8988T (cell line): ENCODE measurements at regions not wholly inside any gene's neighbourhood (a gene's known extent, or its start where the extent isn't known, plus 50 kb on each side); places are given as distances from the start of the nearest gene placed in this dataset.

Source experiments
- DNase-seq: peaks from one replicate; pipeline ENCODE4 v3.0.0; 2011

GRCh38 chr15:96687388-96688107 is 357.0 kb downstream of the NR2F2 start:
- DNase-seq = no peak

DNA sequence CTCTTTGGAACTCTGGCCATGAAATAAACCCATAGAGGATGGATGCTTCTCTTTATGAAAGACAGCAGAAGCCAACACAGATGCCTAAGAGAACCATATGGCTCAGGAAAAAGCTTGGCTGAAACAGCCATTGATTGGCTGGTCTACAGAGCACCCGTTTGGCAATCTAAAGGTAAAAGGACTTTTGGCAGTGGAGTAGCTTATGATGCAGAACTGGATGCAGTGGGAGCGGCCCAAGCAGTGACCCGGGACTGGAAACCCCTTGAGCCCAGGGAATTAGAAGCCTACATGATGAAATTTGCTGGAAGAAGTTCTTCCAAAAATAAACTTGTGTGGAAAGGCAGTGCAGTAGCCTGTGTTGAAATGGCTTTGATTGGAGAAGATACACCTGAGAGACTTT is 360.2 kb downstream of the NR2F2 start:
- no peak for DNase-seq

DNA sequence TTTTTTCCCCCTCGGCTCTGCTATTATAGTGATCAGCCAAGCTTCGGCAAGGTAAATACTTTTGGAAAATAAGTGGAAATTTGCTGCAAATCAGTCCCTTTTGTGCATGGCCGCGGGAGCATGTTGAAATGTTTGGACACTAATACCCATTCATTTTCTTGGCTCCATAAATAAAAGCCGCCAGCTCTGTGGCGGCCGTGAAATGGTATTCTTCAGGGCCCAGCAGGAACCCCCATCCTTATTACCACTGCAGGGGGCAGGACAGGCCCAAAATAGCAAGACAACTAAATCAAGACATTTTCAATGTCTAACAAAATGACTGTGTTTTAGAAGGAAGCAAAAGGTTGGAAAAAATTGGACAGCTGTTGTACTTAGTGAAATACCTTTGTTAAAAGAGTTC is 362.3 kb downstream of the NR2F2 start:
- no peak for DNase-seq

GRCh38 chr15:96693515-96693914 is 363.0 kb downstream of the NR2F2 start:
- no peak for DNase-seq

- no peak for DNase-seq
Measured at GRCh38 chr15:96693990-96694517, 363.6 kb downstream of the NR2F2 start.

DNA sequence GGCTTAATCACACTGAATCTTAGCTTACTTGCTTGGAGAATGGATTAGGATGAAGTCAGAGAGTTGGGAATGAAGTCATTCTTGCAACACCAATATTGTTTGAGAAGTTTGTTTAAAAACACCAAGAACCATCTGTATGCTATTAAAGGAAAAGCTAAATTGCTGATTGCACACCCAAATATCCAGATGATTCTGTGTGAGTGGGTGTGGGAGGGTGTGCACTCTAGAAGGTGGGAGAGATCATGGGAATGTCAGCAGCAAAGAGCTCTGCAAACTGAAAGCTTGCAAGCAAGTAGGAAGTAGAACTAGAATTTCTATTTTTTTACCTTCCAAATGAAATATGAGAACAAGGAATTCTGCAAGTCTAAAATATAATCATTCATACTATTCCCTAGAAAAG is 364.9 kb downstream of the NR2F2 start:
- no peak for DNase-seq

- no peak for DNase-seq
Measured at GRCh38 chr15:96699871-96700401, 369.4 kb downstream of the NR2F2 start.

GRCh38 chr15:96700555-96700954 is 370.1 kb downstream of the NR2F2 start:
- DNase-seq = no peak

GRCh38 chr15:96701443-96701842 is 370.9 kb downstream of the NR2F2 start:
- DNase-seq = no peak

DNA sequence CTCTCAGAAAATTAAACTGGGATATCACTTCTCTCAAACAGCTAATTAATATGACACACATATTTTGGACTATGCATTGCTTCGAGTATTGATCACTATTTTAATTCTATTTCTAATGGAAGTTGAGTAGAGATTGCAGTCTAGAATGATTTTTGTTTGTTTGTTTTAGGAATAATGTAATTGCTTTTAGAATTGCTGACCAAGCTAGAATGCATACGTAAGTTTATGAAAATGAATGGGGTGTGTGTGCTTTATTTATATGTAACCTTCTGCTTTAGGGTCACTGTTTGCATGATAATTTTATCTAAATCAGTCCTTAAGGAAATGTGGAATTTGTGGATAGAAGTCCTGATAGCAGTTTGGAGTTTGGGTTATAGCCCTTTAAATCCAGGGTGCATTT is 371.4 kb downstream of the NR2F2 start:
- no peak for DNase-seq

DNA sequence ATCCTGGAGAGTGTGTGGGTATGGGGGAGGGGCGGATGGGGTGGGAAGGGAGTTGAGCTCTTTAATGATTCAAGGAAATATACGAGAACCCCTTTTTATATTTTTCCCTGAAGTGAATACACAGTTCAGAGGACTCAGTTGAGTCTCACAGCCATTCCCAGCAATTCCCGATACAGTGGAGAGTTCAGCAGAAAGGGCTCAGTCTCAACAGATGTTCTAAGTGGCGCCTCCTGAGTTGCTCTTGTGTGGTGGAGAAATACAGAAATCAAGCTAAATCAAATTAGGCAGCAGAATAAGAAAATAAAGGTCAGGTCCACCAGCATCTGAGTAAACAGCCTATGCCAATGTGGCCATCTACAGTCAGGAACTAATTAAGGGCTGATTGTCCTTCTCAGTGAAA is 372.1 kb downstream of the NR2F2 start:
- DNase-seq = no peak

- DNase-seq = no peak
Measured at GRCh38 chr15:96703091-96703490, 372.6 kb downstream of the NR2F2 start.

GRCh38 chr15:96703794-96704550 is 373.5 kb downstream of the NR2F2 start:
- DNase-seq = no peak

GRCh38 chr15:96716075-96716474 is 385.6 kb downstream of the NR2F2 start:
- no peak for DNase-seq

- no peak for DNase-seq
Measured at GRCh38 chr15:96716478-96716877, 386.0 kb downstream of the NR2F2 start.

DNA sequence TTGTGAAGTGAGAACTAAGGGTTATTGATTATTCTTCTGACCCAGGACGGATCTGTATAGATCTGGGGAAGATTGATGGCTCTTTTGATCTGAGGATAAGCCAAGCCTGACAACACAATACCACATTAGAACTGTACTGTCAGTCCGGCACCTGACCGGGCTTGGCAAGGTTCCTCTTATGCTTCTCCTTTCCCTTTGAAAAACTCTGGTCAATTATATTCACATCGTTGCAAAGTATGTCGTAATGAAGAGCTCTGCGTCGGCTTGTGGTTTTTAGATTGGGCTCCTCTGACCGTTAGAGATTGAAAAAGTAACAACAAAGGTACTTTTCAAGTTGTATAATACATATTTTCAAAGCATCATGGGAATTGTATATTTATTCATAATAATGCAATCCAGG is 389.8 kb downstream of the NR2F2 start:
- no peak for DNase-seq

DNA sequence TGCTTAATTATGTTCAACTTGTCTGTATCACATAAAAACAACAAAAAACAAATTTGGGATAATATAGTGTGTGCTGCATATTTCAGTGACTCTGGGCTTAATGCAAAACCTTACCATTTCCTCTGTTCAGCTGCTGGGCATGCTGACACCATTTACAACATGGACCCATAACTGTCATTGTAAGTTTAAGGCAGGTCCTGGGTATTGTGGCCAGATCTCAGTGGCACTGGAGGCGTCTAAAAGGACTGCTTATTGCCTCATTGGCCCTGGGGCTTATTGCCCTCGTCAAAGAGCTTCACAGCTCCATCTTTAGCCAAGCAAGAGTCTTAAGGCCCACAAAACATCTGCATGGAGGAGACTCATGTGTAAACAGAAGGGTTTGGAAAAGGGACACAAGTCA is 390.2 kb downstream of the NR2F2 start:
- DNase-seq = no peak

DNA sequence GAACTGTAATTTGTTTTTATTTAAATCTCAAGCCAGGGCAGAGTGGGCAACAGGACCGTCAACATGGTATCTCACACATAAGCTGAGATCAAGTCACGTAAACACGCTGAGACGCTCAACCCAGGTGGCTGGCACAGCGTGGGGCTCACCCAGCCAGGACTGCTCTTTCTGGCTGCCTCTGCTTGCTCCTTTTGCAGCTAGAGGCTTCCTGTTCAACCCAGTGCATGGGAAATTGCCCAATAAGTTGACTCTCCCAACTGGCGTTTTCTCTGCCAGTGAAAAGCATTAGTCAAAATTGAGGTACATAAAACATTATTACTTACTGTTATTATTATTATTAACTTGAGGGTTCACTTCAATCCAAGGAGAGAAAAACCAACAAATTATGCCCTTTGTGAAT is 398.1 kb downstream of the NR2F2 start:
- no peak for DNase-seq

DNA sequence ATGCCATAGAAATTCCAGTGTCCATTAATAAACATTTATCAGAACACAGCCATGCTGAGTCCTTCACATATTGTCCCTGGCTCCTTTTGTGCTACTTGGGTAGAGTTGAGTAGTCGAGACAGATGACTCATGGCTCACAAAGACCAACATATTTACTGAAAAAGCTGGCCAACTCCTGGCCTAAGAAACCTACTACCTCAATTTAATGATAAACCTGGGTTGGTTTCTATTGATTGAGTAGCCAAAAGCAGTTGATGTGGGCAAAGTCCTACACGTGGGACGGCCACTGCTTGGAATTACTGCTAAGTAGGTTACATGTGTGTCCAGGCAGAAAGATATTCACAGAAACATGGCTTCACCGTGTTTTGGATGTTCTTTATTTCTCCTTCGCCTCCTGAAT is 402.2 kb downstream of the NR2F2 start:
- no peak for DNase-seq

GRCh38 chr15:96733721-96734120 is 403.2 kb downstream of the NR2F2 start:
- no peak for DNase-seq

DNA sequence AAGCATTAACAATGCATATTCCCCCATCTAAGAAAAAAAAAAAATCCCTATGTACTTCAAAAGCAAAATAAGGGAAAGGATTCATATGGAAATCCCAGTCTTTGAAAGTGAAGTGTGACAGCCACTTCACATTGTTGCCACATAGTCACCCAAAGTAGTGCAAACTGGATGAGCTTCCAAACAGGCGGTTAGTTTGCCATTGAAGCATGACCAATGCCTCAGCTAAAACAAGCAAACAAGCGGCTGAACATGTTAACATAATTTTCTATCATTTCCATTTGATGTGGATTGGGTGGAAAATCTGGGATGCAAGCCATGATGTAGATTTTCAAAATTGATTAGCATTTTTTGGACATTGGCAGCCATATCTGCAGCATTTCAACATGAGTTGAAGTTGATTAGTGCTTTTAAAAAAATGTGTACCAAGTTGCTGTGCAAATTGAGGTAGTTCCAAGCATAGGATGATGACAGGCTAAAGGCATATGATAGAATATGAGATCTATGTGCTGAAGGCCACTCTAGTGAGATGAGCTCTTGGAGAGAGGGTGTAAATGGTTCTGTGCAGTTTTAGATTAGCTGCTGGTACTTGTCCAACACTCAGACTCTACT is 405.2 kb downstream of the NR2F2 start:
- DNase-seq = no peak

DNA sequence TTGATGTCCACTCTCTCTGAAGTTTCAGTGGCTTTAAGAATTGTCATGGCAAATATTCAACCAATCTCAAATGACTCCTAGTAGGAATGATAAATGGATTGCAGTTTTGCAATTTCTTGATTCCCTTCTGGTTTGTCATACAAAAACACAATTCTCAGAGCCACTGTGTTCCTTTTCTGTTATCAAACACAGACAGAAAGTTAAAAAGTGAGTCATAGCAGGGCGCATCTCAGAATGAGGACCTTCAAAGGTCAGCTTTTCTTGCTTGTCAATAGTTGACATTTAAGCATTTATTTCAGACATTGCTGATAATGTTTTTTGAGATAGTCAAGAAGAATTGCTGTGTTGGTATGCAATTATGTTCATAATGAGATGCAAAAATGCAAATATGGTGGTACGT is 405.9 kb downstream of the NR2F2 start:
- DNase-seq = no peak

DNA sequence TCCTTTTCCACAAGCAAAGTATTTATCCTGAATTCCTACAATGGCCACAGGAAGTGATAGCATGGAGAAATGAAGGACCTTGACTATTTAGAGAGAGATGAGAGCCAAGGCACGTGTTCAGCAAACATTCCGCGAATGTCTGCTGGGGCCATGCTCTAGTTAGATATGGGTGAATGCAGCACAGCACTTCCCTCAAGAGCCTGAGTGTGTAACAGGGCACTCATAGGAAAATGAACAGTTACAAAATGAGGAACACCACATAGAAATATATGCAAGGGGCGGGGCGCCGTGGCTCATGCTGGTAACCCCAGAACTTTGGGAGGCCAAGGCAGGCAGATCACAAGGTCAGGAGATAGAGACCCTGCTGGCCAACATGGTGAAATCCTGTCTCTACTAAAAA is 406.9 kb downstream of the NR2F2 start:
- DNase-seq = no peak

- DNase-seq = no peak
Measured at GRCh38 chr15:96746665-96747064, 416.2 kb downstream of the NR2F2 start.
